ENCODE measurements at regions not wholly inside any gene's neighbourhood (a gene's known extent, or its start where the extent isn't known, plus 50 kb on each side); places are given as distances from the start of the nearest gene placed in this dataset.

DNA sequence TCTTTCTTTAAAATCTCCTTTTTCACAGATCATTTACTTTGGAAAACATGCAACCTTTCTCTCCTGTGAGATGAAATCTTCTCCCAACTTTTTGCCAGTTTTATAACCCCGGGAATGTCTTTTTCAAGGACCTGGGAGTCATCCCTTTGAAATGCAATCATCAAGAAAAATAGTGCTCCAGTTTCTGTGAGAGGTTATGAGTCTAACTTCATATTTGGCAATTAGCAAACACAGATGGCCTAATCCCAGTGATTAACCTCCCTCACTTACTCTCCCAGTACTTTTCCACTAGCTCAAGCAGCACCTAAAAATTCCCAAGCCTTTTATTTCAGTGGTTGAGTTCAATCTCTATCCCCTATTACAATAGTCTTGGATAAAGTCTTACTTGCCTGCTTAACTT, 185.8 kb upstream of the TMEM106B start:
- H3K4me1 ChIP-seq, result no peaks in the 10 kb centered on the region
- no peaks in the 10 kb centered on the region for H3K36me3 ChIP-seq
- no peak overlapping the region for H3K4me3 ChIP-seq
- H3K27me3 ChIP-seq, result no peaks in the 10 kb centered on the region
- DNase-seq (no peak), ATAC-seq (no peak)
- intact Hi-C loops (cut with DNase I), result no loop called here
- WGBS (ENCODE audit: insufficient coverage, low coverage, low lambda C conversion rate, missing lambda C conversion rate), result 25% methylated on average over 1 of the region's 1 CpG
- H3K9me3 ChIP-seq, result no peaks in the 10 kb centered on the region
- H3K27ac ChIP-seq, result no peak overlapping the region
- no peak for TF ChIP-seq POLR2A (IDR thresholded peaks at IDR 0.05)
- TF ChIP-seq, protein P1, sequence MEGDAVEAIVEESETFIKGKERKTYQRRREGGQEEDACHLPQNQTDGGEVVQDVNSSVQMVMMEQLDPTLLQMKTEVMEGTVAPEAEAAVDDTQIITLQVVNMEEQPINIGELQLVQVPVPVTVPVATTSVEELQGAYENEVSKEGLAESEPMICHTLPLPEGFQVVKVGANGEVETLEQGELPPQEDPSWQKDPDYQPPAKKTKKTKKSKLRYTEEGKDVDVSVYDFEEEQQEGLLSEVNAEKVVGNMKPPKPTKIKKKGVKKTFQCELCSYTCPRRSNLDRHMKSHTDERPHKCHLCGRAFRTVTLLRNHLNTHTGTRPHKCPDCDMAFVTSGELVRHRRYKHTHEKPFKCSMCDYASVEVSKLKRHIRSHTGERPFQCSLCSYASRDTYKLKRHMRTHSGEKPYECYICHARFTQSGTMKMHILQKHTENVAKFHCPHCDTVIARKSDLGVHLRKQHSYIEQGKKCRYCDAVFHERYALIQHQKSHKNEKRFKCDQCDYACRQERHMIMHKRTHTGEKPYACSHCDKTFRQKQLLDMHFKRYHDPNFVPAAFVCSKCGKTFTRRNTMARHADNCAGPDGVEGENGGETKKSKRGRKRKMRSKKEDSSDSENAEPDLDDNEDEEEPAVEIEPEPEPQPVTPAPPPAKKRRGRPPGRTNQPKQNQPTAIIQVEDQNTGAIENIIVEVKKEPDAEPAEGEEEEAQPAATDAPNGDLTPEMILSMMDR (IDR thresholded peaks at IDR 0.05), result no peak

DNA sequence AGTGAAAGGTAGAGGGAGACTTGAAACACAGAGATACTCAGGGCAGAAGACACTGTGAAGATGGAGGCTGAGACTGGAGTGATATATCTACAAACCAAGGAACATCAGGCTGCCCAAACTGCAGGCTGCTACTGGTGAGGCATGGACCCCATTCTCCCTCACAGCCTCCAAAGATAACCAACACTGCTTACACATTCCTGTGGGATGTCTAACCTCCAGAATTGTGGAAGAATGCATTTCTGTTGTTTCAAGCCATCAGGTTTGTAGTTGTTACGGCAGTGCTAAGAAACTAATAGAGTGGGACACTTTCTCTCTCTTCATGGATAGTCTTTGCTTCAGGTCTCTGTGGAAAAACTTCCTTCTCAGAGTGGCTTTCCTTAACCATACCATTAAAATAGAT, 182.6 kb upstream of the TMEM106B start:
- DNase-seq, result no peak
- TF ChIP-seq, protein P1 (IDR thresholded peaks at IDR 0.05), result no peak
- TF ChIP-seq POLR2A (IDR thresholded peaks at IDR 0.05), result no peak
- H3K9me3 ChIP-seq, result no peaks in the 10 kb centered on the region
- no peak overlapping the region for H3K27ac ChIP-seq
- no peaks in the 10 kb centered on the region for H3K4me1 ChIP-seq
- H3K27me3 ChIP-seq, result no peaks in the 10 kb centered on the region
- WGBS (ENCODE audit: insufficient coverage, low coverage, low lambda C conversion rate, missing lambda C conversion rate), result 45% methylated on average over 1 of the region's 1 CpG
- H3K36me3 ChIP-seq, result no peaks in the 10 kb centered on the region
- intact Hi-C loops (cut with DNase I), result no loop called here
- ATAC-seq, result no peak
- no peak overlapping the region for H3K4me3 ChIP-seq

DNA sequence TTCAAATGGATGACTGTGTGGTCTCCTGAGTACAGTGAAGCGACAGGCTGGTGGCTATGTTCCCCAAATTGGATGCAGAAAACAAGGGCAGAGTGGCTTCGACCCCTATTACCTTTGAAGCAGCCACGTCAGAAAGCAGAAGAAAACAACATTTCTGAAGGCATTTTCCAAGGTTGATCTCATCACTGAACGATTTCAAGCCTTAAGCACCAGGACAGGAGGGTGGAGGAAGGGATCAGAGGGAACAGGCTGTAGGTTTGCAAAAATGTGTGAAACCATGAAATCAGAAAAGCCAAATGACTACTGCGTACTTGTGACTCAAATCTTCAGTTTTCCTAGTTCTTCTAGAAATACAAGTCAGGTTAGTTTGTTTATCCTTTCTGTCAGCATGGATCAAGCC, 181.0 kb upstream of the TMEM106B start:
- H3K4me1 ChIP-seq, result no peaks in the 10 kb centered on the region
- no peaks in the 10 kb centered on the region for H3K9me3 ChIP-seq
- WGBS (ENCODE audit: insufficient coverage, low coverage, low lambda C conversion rate, missing lambda C conversion rate), result 39% methylated on average over 4 of the region's 5 CpGs

DNA sequence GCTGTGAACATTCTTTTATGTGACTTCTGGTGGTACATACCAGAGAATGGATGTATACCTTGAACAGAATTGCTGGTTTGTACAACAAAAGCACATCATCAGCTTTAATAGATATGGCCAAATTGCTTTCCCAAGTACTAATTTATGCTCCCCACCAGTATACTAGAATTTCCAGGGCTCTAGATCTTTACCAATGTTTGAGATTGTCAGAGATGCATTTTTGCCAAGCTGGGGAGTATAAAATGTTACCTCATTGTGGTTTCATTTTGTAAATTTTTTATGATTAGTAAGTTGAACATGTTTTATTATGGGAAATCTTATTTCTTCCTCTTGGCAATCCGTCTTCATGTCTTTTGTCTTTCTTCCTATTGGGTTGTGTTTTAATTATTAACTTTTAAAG, 179.9 kb upstream of the TMEM106B start:
- WGBS (ENCODE audit: insufficient coverage, low coverage, low lambda C conversion rate, missing lambda C conversion rate), result 32% methylated on average over 1 of the region's 1 CpG
- Histone ChIP-seq H3K27ac (no peak overlapping the region), H3K4me3 (no peak overlapping the region), H3K9me3 (no peaks in the 10 kb centered on the region), H3K27me3 (no peaks in the 10 kb centered on the region), H3K36me3 (no peaks in the 10 kb centered on the region), H3K4me1 (no peaks in the 10 kb centered on the region)
- ATAC-seq, result no peak
- intact Hi-C loops (cut with DNase I), result no loop called here
- TF ChIP-seq, protein P1 (IDR thresholded peaks at IDR 0.05), result no peak
- TF ChIP-seq POLR2A (IDR thresholded peaks at IDR 0.05), result no peak
- DNase-seq, result no peak

More for the DNA sequence above, 181.0 kb upstream of the TMEM106B start:
- Histone ChIP-seq H3K27me3 (no peaks in the 10 kb centered on the region), H3K4me3 (no peak overlapping the region), H3K36me3 (no peaks in the 10 kb centered on the region), H3K27ac (no peak overlapping the region)
- DNase-seq (no peak), ATAC-seq (no peak)
- no peak for TF ChIP-seq POLR2A (IDR thresholded peaks at IDR 0.05)
- TF ChIP-seq, protein P1 (IDR thresholded peaks at IDR 0.05), result no peak
- intact Hi-C loops (cut with DNase I), result no loop called here

DNA sequence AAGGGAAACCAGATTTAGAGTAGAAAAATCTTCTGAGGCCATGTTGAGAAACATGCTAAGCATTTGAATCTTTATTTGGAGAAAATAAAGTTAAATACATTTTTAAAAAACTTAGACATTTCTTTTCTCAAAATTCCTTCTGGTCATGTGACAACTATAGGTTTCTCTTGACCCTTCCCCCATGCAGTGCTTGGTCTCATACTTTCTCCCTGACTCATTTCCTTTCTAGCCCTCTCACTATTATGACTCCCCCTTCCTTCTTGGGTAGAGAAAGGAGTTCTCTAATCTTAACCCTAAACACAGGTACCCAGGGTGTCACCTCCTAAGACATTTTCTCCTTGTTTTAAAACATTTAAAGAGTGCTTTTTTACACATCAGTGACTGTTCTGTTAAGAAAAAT, 179.5 kb upstream of the TMEM106B start:
- H3K27ac ChIP-seq, result no peak overlapping the region
- DNase-seq (no peak), ATAC-seq (no peak)
- H3K4me3 ChIP-seq, result no peak overlapping the region
- no peaks in the 10 kb centered on the region for H3K36me3 ChIP-seq
- intact Hi-C loops (cut with DNase I), result no loop called here
- no peaks in the 10 kb centered on the region for H3K4me1 ChIP-seq
- no peak for TF ChIP-seq POLR2A (IDR thresholded peaks at IDR 0.05)
- TF ChIP-seq, protein P1 (IDR thresholded peaks at IDR 0.05), result no peak
- no peaks in the 10 kb centered on the region for H3K9me3 ChIP-seq
- H3K27me3 ChIP-seq, result no peaks in the 10 kb centered on the region

All from right lobe of liver (tissue), 6 donors.